Posterior vena cava (tissue), 2 donors: ENCODE measurements at regions not wholly inside any gene's neighbourhood (a gene's known extent, or its start where the extent isn't known, plus 50 kb on each side); places are given as distances from the start of the nearest gene placed in this dataset.

Source experiments
- DNase-seq: peaks from one replicate; pipeline ENCODE4 v3.0.0-alpha.2; 2020; ENCODE audit warnings: low spot score
- intact Hi-C, 2 donors: fragments of 100-400 bp; cut with DNase I; formaldehyde crosslinking; loops; one replicate each; pipeline versions ENCODE4 v1.14.1 to v1.14.2; 2022 to 2023
- donor health status: DM: yes; HTN: yes; CAD: no.
- donor health status: DM: yes; HTN: yes; CAD: no.

DNA sequence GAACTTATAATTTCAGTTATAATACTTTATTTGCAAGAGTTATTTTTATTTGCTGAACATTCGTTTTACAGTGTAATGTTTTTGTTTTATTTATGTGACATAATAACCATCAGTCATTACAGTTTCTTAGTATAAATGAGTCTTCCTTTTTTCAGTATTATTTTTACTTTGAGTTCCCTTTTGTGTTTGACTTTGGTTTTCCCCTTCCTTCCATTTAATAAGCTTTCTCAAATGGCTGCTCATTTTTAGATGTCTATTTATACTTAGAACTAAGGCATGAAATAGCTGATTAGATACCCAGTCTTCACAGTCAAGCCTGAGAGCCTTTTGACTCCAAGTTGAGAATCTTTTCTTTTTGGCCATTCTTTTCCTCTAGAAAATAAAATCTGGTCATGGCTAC, 404.5 kb downstream of the LRFN5 start:
- intact Hi-C loops: no loop called here
- DNase-seq: no peak

DNA sequence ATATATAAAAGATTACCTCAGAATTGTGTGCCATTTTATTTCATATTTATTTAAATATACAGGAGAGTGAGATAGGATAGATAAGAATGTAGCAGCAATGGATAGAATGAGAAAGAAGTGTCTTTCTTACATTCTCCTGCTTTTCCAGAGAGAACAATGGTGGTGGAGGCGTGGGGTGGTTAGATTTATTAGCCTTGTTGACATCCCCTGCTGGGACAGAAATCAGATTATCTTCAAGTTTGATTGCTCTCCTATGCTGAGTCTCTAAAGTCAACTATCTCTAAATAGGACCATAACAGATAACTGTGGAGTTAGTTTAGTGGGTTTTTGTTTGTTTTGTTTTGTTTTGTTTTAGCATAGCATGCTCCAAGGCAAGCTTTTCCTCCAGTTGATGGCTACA, 397.6 kb downstream of the LRFN5 start:
- DNase-seq: no peak
- intact Hi-C loops: no loop called here

DNA sequence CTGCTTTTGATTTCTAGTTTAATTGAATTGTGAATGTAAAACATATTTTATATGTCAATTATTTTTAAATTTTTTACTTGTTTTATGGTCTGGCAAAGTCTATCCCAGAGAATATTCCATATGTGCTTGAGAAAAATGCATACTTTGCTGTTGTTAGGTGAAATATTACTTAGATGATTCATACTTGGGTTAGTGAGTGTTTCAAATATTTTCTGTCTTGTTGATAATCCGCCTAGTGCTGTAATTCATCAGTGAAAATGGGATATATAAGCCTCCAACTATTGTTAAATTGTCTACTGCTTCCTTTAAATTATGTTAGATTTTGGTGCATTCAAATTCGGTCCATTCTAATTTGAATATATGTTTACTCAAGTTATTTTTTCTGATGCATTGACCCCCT, 395.5 kb downstream of the LRFN5 start:
- no peak for DNase-seq
- intact Hi-C loops: no loop called here

DNA sequence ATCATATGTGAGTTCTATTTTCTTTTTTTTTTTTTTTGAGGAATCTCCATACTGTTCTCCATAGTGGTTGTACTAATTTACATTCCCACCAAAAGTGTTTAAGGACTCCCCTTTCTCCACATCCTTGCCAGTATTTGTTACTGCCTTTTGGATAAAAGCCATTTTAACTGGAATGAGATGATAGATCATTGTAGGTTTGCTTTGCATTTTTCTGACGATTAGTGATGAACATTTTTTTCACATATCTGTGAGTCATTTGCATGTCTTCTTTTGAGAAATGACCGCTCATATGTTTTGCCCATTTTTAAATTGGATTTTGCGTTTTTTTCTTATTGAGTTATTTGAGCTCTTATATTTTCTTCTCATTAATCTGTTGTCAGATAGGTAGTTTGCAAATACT, 394.8 kb downstream of the LRFN5 start:
- no peak for DNase-seq
- intact Hi-C loops: no loop called here

DNA sequence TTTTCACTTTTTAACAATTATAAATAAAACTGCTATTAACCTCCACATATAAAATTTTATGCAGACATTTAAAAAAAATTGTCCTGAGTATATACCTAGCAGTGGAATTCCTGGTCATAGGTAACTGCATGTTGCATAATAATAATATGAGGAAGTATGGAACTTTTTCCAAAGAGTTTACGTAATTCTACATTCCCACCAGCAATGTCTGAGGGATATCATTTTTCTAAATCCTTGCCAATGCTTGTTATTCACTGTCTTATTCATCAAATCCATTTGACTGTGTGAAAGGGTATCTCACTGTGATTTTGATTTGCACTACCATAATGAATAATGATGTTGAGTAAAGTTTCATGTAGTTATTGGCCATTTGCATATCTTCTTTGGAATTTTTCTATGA, 393.8 kb downstream of the LRFN5 start:
- DNase-seq: no peak
- intact Hi-C loops: no loop called here

DNA sequence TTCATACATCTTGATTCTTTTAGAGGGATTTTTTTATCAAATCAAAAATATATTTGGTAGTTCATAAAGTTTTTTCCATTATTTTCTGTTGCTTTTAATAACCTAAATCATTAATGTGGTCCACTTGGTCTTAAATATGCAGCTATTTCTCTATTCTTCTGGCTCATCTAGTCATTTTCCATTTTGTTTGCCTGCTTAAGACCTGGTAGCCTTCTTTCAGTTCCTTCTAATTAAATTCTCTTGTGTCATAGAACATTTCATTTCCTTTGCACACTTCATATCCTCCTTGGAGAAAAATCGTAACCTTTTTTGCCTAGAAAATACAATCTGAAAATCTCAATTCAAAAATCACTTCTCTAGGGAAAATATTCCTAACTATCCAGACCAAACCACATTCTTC, 387.0 kb downstream of the LRFN5 start:
- intact Hi-C loops: no loop called here

DNA sequence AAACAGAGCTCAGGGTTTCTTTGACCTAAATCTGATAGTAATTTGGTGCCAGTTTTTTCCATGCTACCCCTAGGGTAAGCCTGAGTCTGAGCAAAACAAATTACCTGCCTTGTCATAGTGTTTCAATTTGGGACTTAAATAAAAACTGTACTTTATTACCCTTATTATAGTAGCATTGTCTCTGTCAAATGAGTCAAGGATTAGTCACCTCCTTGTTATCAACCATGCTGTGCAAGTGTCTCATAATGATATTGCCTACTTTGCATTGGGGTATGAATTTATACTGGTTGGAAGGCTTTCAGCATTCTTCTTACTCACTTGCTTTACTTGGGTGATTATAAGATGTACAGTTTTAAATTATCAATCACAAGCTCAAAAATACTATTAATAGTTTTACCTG, 380.0 kb downstream of the LRFN5 start:
- DNase-seq: no peak
- intact Hi-C loops: no loop called here

More for the DNA sequence above, 387.0 kb downstream of the LRFN5 start:
- no peak for DNase-seq

DNA sequence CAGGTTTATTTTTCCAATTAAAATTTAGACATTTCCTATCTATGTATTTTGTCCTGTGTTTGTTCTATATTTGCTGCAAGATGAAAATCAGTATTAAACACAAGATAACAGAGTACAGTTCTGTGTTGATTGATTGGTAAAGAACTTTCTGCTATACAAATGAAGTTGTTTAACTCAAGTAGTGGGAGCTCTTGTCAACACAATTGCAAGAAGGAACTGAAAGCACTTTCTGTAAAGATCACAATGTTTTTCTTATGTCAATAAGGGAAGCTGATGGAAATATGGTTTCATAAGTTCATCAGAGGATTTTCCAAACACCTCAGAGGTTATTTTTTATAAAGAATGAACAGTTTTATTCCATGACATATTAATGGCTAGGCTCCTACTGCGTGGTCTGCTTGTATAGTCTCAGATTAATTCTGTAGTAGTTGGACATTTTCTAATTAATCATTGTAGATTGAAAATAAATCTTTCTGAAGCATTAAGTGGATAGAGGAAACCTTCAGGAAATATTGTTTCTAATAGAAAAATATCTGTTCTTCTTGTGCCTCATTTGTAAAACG, 379.5 kb downstream of the LRFN5 start:
- no peak for DNase-seq
- intact Hi-C loops: no loop called here

DNA sequence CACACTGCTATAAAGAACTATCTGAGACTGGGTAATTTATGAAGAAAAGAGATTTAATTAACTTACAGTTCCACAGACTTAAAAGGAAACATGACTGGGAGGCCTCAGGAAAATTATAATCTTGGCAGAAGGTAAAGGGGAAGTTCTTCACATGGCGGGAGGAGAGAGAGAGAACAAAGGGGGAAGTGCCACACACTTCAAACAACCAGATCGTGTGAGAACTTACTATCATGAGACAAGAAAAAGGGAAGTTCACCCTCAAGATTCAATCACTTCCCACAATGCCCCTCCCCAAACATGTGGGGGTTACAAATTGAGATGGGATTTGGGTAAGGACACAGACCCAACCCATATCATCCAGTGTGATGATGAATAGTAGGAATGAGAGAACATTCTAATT, 366.5 kb downstream of the LRFN5 start:
- intact Hi-C loops: no loop called here

DNA sequence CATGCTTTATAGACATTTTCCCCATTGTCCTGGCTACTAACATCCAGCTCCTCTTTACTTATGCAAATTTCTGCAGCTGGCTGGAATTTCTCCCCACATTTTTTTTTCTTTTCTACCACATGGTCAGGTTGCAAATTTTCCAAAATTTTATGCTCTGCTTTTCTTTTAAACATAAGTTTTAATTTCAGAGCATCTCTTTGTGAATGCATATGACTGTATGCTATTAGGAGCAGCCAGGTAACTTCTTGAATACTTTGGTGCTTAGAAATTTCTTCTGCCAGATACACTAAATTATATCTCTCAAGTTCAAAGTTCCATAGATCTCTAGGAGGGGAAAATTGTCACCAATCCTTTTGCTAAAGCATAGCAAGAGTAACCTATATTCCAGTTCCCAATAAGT, 365.9 kb downstream of the LRFN5 start:
- DNase-seq: no peak
- intact Hi-C loops: no loop called here

More for the DNA sequence above, 366.5 kb downstream of the LRFN5 start:
- no peak for DNase-seq

DNA sequence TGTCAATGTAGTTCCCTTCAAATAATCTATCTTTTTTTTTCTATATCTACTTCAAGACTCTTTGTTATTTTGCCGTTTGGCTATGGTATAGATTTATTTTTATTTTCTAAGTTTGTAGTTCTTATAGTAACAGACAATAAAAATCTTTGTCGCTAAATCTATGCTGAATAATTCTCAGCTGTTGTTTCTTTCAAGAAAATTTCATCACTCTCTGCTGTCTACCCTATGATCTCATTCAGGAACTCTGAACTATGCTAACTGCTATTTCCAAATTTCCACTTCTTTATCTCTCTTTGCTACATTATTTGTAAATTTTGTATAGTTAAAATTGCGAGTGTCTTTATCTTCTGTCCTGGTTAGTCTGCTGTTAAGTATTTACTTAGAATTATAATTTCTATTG, 353.6 kb downstream of the LRFN5 start:
- no peak for DNase-seq
- intact Hi-C loops: no loop called here

DNA sequence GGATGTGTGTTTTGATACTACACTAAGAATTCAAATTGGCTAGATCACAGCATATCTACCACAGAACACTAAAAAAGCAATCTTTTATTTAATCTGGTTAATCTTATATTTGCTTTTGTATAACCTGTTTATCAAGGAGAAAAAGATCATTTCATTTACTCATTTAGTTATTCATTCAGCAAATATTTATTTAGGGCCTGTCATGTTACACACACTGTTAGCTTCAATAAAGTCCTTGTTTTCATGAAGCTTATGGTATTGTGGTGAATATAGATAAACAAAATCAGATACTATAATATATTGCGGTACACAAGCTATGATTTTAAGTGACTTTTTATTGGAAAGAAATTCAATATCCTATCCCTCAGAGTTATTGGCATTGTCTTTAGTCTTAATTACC, 350.8 kb downstream of the LRFN5 start:
- intact Hi-C loops: no loop called here
- no peak for DNase-seq
